ENCODE measurements at regions not wholly inside any gene's neighbourhood (a gene's known extent, or its start where the extent isn't known, plus 50 kb on each side); places are given as distances from the start of the nearest gene placed in this dataset.

DNA sequence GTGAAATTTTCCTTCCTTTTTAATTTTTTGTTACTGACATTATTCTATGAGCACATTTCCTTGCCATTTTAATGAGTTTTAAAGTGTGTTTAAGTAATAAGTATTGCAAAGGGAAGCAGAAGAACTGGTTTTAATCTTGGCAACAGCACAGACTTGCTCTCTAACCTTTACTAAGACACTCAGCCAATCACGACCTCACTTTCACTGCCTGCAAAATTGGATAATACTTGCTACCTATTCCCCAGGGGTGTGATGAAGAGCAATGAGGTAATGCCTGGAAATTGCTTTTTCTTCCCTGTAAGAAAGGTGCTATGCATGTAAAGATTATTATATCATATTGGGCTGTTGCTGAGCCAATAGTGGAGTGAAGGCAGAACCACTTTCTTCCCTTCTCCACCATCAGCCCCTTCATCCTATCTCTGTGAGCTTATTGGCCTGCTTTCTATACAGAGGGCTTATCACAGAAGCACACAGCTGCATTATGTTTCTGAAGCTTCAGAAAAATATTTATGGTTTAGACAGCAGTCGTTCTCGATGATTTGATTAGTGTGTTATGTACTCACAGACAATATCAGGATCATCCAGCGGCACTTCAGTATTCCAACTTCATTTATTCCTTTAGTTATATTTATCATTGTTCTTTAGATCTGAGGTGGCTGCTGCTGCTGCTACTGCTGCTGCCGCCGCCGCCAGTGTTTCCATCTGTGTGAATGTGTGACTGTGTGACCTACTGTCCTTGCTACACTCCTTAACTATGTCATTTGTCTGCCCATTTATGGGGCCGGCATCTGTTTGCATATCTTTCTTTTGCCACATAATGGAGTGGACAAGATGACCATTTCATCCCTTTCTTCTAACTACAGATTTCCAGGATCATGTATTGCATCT, 255.1 kb downstream of the C4orf33 start:
- H3K27ac Mint-ChIP-seq = no peak overlapping the region
- no peaks in the 10 kb centered on the region for H3K9me3 Mint-ChIP-seq
- H3K4me3 Mint-ChIP-seq = no peak overlapping the region
- H3K4me1 Mint-ChIP-seq = no peaks in the 10 kb centered on the region
- H3K27me3 Mint-ChIP-seq = peaks cover 6% of the 10 kb centered on the region
- no peaks in the 10 kb centered on the region for H3K36me3 Mint-ChIP-seq

GRCh38 chr4:129352480-129352879, 256.5 kb downstream of the C4orf33 start:
- Mint-ChIP-seq H3K9me3 (no peaks in the 10 kb centered on the region), H3K4me1 (no peaks in the 10 kb centered on the region), H3K36me3 (no peaks in the 10 kb centered on the region), H3K4me3 (no peak overlapping the region), H3K27ac (no peak overlapping the region), H3K27me3 (peaks cover 6% of the 10 kb centered on the region)

DNA sequence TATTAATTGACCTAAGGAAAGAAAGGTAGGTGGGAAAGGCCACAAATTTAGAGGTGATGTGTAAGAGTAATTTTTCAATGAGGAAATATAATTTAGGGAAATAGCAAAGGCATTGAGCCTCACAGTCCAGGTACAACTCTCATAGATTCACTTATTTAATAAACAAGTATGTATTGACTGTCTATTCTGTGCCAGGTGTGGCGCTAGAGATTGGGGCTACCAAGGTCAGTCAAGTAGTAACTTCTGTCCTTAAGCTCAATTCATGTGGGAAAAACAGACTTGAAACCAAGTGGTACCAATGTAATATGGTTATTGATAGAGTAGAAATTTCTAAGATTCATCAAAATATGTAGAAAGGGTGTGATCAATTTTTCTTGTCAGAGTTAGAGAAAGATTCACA, 257.5 kb downstream of the C4orf33 start:
- no peak overlapping the region for H3K4me3 Mint-ChIP-seq
- H3K4me1 Mint-ChIP-seq = no peaks in the 10 kb centered on the region
- H3K27ac Mint-ChIP-seq = no peak overlapping the region
- H3K36me3 Mint-ChIP-seq = no peaks in the 10 kb centered on the region
- peaks cover 6% of the 10 kb centered on the region for H3K27me3 Mint-ChIP-seq
- H3K9me3 Mint-ChIP-seq = no peaks in the 10 kb centered on the region

- no peaks in the 10 kb centered on the region for H3K4me1 Mint-ChIP-seq
- H3K4me3 Mint-ChIP-seq = no peak overlapping the region
- no peaks in the 10 kb centered on the region for H3K9me3 Mint-ChIP-seq
- H3K27ac Mint-ChIP-seq = no peak overlapping the region
- no peaks in the 10 kb centered on the region for H3K36me3 Mint-ChIP-seq
- peaks cover 6% of the 10 kb centered on the region for H3K27me3 Mint-ChIP-seq
These were observed 259.1 kb downstream of the C4orf33 start for GRCh38 chr4:129355031-129355430.

DNA sequence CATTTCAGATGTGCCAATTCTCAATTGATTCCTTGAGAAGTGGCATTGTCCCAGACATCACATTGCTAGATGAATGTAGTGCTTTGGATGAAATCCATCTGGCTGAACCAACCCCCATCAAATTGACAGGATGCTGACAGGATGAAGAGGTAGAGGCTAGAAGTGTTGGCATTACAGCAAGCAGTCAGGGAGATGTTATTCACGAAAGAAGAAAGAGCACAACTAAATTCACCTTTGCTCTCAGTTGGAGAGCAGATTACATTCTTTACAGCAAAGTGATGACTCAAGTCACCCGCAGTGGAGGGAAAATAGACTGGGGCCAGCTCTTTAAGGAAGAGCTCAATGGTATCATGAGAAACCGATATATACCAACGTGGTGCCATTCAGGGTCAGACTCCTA, 259.6 kb downstream of the C4orf33 start:
- Mint-ChIP-seq H3K4me1 (no peaks in the 10 kb centered on the region), H3K27me3 (peaks cover 6% of the 10 kb centered on the region), H3K36me3 (no peaks in the 10 kb centered on the region), H3K27ac (no peak overlapping the region), H3K4me3 (no peak overlapping the region), H3K9me3 (no peaks in the 10 kb centered on the region)

- no peaks in the 10 kb centered on the region for H3K4me1 Mint-ChIP-seq
- H3K36me3 Mint-ChIP-seq = no peaks in the 10 kb centered on the region
- no peaks in the 10 kb centered on the region for H3K9me3 Mint-ChIP-seq
- no peak overlapping the region for H3K4me3 Mint-ChIP-seq
- H3K27me3 Mint-ChIP-seq = peaks cover 8% of the 10 kb centered on the region
- no peak overlapping the region for H3K27ac Mint-ChIP-seq
These were observed 262.6 kb downstream of the C4orf33 start for GRCh38 chr4:129358571-129358970.

- Mint-ChIP-seq H3K4me3 (no peak overlapping the region), H3K36me3 (no peaks in the 10 kb centered on the region), H3K27me3 (peaks cover 5% of the 10 kb centered on the region), H3K4me1 (no peaks in the 10 kb centered on the region), H3K9me3 (no peaks in the 10 kb centered on the region), H3K27ac (no peak overlapping the region)
These were observed 263.5 kb downstream of the C4orf33 start for GRCh38 chr4:129359461-129359860.

- H3K4me3 Mint-ChIP-seq = no peak overlapping the region
- H3K4me1 Mint-ChIP-seq = no peaks in the 10 kb centered on the region
These were observed 266.8 kb downstream of the C4orf33 start for GRCh38 chr4:129362691-129363274.

GRCh38 chr4:129364747-129365452, 268.9 kb downstream of the C4orf33 start:
- no peaks in the 10 kb centered on the region for H3K9me3 Mint-ChIP-seq
- no peaks in the 10 kb centered on the region for H3K4me1 Mint-ChIP-seq
- no peak overlapping the region for H3K27ac Mint-ChIP-seq
- peaks cover 5% of the 10 kb centered on the region for H3K27me3 Mint-ChIP-seq
- no peak overlapping the region for H3K4me3 Mint-ChIP-seq
- H3K36me3 Mint-ChIP-seq = no peaks in the 10 kb centered on the region

More at GRCh38 chr4:129362691-129363274, 266.8 kb downstream of the C4orf33 start:
- Mint-ChIP-seq H3K27ac (no peak overlapping the region), H3K27me3 (peaks cover 5% of the 10 kb centered on the region), H3K9me3 (no peaks in the 10 kb centered on the region), H3K36me3 (no peaks in the 10 kb centered on the region)

DNA sequence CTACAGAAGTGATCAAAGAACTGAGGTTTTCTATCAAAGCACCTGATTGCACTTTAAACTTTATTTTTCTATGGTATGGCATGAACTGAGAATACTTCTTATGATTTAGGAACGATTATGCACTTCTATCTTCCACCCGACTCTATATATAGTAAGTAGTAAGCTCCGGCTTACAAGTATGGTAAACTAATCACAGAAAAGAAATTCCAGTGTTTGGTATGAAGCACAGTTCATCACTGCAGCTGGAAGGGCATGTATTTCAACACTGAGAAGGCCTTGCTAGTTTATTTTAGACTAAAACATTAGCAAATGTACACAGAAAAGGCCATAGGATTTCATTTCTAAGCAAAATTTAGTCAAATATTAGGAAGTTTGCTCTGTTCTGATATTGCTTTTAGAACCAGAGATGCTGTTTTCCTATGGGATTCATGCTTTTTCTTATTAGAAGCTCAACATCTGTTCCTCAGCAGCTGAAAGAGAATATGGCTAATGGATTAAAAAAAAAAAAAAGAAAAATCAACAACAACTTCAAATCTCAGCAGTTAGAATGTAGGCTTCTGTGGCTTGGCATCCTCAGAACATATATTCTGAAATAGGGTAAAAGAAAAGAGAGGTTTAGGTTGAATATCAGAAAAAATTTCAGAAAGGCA, 273.5 kb downstream of the C4orf33 start:
- Mint-ChIP-seq H3K27me3 (peaks cover 1% of the 10 kb centered on the region), H3K4me1 (no peaks in the 10 kb centered on the region), H3K4me3 (no peak overlapping the region), H3K27ac (no peak overlapping the region), H3K9me3 (no peaks in the 10 kb centered on the region), H3K36me3 (no peaks in the 10 kb centered on the region)

DNA sequence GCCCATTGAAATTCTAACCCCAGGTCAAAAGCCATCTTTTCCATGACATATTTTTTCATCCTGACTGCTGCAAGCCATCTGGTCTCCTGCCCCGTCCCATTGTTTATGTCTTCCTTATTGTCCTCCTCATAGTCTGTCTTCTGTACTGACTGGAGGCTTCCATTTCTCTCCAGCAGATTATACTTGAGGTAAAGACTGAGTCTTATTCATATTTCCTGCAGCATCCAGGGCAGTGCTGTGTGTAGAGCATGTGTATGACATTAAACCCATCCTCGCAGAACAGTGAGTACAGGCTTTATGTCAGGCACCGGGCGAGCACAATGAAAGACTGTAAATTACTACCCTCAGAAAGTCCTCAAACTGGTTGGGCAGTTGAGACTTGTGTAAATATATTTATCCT, 275.1 kb downstream of the C4orf33 start:
- no peak overlapping the region for H3K27ac Mint-ChIP-seq
- H3K27me3 Mint-ChIP-seq = peaks cover 1% of the 10 kb centered on the region
- no peak overlapping the region for H3K4me3 Mint-ChIP-seq
- no peaks in the 10 kb centered on the region for H3K4me1 Mint-ChIP-seq
- no peaks in the 10 kb centered on the region for H3K9me3 Mint-ChIP-seq
- H3K36me3 Mint-ChIP-seq = no peaks in the 10 kb centered on the region

DNA sequence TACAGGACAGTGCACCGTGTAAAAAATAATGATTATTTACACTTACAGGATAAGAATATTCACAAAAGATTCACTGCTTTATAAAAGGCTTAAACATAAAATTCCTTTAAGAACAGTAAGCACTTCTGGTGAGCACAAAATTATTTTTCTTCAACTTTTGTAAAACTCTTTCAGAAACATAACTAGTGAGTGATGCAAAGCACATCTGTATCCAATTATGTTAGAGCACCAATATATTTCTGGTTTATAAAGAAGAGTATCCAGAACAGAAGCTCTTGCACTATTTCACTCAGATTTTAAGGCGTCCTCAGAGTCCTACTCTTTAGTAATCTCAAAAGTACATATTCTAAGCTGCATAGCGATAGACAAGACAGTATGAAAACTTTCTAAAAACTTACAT, 276.0 kb downstream of the C4orf33 start:
- H3K4me1 Mint-ChIP-seq = no peaks in the 10 kb centered on the region
- no peak overlapping the region for H3K4me3 Mint-ChIP-seq
- H3K27me3 Mint-ChIP-seq = peaks cover 1% of the 10 kb centered on the region
- no peaks in the 10 kb centered on the region for H3K36me3 Mint-ChIP-seq
- no peaks in the 10 kb centered on the region for H3K9me3 Mint-ChIP-seq
- no peak overlapping the region for H3K27ac Mint-ChIP-seq

DNA sequence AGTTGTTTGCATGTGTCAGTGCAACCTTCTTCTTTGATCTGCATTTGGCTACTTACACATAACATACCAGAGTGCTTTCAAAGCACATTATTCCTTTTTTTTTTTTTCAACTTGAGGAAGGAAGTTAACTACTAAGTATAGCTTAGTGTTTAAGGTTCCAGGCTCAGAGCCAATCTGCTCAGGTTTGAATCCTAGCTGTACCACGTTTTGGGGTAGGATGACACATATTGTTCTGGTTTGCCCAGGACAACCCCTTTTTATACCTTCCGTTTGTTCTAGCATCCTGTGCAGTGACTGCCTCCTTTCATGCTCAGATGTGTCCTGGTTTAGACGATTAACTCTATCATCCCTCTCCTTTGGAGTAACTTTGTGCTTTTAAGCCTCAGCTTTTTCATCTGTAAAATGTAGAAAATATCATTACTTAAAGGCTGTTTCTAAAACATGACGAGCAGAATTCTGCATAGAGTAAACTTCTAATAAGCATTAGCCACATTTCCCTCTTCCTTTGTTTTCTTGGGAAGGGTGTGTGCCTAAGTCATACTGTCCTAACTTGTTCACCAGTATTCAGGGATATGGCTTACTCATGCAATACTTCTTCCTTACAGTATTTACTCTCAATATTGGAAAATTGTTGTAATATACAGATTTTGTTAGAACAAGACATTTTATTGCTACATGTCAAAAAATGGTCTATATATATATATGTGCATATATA, 281.3 kb downstream of the C4orf33 start:
- no peak overlapping the region for H3K27ac Mint-ChIP-seq
- H3K4me3 Mint-ChIP-seq = no peak overlapping the region
- peaks cover under 1% of the 10 kb centered on the region for H3K27me3 Mint-ChIP-seq
- no peaks in the 10 kb centered on the region for H3K9me3 Mint-ChIP-seq
- no peaks in the 10 kb centered on the region for H3K4me1 Mint-ChIP-seq
- H3K36me3 Mint-ChIP-seq = peaks cover 2% of the 10 kb centered on the region

GRCh38 chr4:129378364-129378763, 282.4 kb downstream of the C4orf33 start:
- Mint-ChIP-seq H3K36me3 (peaks cover 2% of the 10 kb centered on the region), H3K27ac (no peak overlapping the region), H3K4me3 (no peak overlapping the region), H3K27me3 (no peaks in the 10 kb centered on the region), H3K4me1 (no peaks in the 10 kb centered on the region), H3K9me3 (peaks cover 0 to 2% (median 0%) of the 10 kb centered on the region in 3 donors)

GRCh38 chr4:129379429-129379828, 283.5 kb downstream of the C4orf33 start:
- no peaks in the 10 kb centered on the region for H3K4me1 Mint-ChIP-seq
- H3K9me3 Mint-ChIP-seq = peaks cover 0 to 2% (median 0%) of the 10 kb centered on the region in 3 donors
- peaks cover 2% of the 10 kb centered on the region for H3K36me3 Mint-ChIP-seq
- no peaks in the 10 kb centered on the region for H3K27me3 Mint-ChIP-seq
- H3K4me3 Mint-ChIP-seq = no peak overlapping the region
- H3K27ac Mint-ChIP-seq = no peak overlapping the region

Data from IgD-negative memory B cell (primary cell).